Activated CD4-positive, CD25-positive, alpha-beta regulatory T cell treated with anti-CD3 and anti-CD28 coated beads, Interleukin-2, amount 50 U/mL, for 72 hours (primary cell): ENCODE measurements at regions not wholly inside any gene's neighbourhood (a gene's known extent, or its start where the extent isn't known, plus 50 kb on each side); places are given as distances from the start of the nearest gene placed in this dataset.

ENCODE experiments used
- DNase-seq: peaks from one replicate; pipeline ENCODE4 v3.0.0; 2021

DNA sequence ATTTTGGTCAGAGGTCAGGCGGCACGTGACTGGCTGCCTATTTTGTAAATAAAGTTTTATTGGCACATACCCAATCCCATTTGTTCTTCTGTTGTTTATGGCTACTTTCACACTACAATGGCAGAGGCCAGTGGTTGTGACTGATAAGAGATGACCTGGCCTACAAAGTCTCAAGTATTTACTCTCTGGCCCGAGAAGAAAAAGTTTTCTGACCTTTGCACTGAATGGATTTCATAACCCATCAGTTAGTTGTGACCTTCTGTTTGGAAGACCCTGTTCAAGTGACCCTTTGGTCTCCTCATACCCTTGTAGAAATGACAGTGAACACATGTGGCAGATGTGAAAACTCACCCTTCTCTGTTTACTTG lies 121.4 kb upstream of the MGAT5 start:
- no peak for DNase-seq

GRCh38 chr2:134133622-134134312 lies 120.1 kb upstream of the MGAT5 start:
- DNase-seq: no peak

- no peak for DNase-seq
Observed at GRCh38 chr2:134134313-134134706, 119.6 kb upstream of the MGAT5 start.

DNA sequence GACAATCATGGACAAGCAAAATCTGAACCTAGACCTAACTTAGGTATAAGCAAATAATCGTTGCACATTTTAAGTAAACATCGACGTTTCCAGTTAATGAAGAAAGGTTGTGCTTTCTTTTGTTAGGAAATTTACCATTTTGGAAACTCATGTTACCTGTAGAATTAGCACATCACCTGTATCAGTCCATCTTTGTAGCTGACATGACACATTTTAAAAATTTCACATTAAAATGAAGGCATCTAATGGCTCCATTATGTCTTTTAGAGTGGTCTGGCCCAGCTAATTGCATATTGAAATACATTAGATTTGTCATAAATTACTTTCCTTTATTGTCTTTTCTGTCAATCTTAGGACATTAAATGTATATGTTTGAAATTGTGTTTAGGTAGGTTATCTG lies 119.0 kb upstream of the MGAT5 start:
- no peak for DNase-seq

- DNase-seq: no peak
Observed at GRCh38 chr2:134135793-134136192, 118.1 kb upstream of the MGAT5 start.

GRCh38 chr2:134136731-134137130 lies 117.1 kb upstream of the MGAT5 start:
- DNase-seq: no peak

- no peak for DNase-seq
Observed at GRCh38 chr2:134137182-134137611, 116.7 kb upstream of the MGAT5 start.

DNA sequence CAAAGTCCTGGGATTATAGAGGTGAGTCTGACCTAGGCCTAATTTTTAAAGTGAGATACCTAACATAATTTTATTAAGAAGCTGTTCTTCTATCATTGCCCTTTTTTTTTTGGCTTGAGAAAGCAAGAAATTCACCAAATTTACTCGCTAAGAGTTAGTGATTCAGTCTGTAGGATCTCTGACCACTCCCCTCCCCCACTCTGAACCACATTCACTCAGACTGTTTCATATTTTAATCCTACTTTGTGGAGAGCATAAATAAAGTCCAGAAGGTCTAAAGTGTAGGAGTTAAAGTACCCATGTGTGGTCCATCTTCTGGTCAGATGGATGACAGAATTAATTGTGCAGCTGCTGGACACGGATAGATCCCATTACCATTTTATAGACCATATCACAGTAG lies 115.8 kb upstream of the MGAT5 start:
- no peak for DNase-seq

- DNase-seq: no peak
Observed at GRCh38 chr2:134139611-134140010, 114.3 kb upstream of the MGAT5 start.

GRCh38 chr2:134140251-134140661 lies 113.6 kb upstream of the MGAT5 start:
- no peak for DNase-seq

DNA sequence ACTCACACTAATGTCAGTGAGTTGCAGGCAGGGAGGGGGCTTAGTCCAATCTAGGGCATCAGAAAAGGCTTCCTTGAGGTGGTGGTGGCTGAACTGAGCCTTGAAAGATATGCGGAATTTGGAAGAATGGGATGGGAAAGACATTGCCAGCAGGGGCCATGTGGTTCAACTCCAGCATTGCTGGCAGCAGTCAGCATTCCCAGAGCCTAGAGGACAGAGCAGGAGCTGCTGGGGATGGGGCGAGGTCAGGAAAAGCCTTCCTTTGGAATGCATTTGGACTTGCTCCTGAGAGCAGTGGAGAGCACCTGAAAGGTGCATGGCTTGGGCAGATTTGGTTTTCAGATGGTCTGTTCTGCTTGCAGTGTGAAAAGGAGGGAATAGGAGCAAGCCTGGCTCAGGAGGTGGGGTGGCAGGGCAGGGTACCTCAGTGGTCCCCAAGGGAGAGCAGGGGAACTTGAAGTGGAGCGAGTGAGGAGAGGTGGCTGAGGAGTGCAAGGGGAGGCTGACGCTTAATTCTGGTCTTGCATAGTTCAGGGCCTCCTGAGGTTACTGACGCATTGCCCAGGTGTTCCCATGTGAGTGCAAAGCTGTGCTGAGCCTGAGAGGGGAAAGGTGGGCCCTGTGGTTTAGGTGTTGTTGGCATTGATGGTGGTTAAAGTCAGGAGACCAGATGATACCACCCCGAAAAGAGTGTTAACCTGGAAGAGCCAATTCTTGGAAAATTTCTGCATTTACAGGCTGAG lies 112.1 kb upstream of the MGAT5 start:
- DNase-seq: no peak

- DNase-seq: no peak
Observed at GRCh38 chr2:134142341-134142738, 111.5 kb upstream of the MGAT5 start.

DNA sequence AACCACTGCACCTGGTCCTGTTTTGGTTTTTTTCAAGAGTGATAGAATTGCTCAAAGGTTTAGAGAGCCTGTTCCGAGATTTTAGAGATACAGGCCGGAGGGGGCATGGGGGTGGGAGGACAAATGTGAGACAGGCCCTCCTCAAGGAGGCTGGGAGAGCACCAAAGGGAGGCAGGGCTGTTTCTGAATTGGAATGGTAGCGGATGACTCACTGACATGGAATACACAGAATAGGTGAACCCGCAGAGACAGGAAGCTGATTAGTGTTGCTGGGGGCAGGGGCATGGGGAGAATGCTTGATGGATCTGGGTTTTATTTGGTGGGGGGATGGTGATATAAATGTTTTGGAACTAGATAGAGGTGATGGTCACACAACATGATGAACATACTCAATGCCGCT lies 111.0 kb upstream of the MGAT5 start:
- DNase-seq: no peak

DNA sequence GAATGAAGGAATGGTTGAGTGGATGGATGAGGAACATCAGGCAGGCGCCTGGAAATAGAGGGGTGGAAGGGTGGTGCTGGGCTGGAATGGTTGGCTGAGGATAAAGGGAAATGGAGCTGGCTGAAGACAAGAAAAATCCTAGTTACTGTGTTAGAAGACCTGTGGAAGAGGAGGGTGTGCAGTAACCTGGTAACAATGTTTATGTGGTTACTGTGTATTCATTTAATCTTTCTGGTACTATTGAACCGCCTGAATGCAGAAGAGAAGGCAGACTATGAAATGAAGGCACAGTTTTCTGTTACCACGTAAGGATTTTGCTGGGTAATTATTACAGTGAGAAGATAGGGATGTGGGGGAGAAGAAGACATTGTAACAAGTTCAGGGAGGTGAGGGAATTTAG lies 110.3 kb upstream of the MGAT5 start:
- no peak for DNase-seq

DNA sequence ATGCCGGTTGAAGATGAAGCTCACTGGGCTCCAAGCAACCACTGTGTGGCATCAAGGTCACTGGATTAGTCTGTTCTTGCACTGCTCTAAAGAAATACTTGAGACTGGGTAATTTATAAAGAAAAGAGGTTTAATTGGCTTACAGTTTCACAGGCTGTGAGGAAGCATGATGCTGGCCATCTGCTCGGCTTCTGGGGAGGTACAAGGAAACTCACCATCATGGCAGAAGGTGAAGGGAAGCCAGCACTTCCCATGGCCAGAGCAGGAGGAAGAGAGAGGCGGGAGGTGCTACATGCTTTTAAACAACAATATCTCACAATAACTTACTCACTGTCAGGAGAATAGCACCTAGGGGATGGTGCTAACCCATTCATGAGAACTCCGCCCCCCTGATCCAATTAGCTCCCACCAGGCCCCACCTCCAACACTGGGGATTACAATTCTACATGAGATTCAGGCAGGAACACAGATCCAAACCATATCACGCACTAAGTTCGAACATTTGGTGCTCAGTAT lies 109.7 kb upstream of the MGAT5 start:
- DNase-seq: no peak

GRCh38 chr2:134144651-134145050 lies 109.2 kb upstream of the MGAT5 start:
- no peak for DNase-seq

DNA sequence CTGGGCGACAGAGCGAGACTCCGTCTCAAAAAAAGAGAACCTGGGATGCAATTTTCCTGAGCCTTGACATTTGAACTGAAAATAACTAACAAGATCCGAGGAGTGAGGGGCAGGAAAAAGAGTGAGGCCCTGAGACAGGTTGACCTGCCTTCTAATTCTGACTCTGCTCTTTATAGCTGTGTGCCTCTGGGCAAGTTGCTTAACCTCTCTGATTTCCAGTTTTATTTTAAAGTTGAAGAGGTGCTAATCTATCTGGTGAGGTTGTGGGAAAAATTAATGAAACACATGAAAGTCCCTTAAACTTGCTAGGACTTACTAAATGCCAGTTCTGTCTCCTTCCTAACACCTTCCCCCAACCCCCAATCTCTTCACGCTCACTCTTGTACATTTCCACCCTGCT lies 108.4 kb upstream of the MGAT5 start:
- DNase-seq: no peak

DNA sequence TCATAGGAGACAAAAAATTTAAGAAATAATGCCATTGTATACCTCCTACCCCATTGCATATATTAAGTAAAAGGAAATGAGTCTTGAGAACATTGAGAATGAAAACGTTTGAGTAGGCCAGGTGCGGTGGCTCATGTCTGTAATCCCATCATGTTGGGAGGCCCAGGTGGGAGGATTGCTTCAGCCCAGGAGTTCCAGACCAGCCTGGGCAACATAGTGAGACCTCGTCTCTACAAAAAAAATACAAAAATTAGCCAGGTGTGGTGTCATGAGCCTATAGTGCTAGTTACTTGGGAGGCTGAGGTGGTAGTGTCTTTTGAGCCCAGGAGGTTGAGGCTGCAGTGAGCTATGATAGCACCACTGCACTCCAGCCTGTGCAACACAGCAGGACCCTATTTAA lies 107.7 kb upstream of the MGAT5 start:
- no peak for DNase-seq

GRCh38 chr2:134146620-134147019 lies 107.3 kb upstream of the MGAT5 start:
- DNase-seq: no peak

DNA sequence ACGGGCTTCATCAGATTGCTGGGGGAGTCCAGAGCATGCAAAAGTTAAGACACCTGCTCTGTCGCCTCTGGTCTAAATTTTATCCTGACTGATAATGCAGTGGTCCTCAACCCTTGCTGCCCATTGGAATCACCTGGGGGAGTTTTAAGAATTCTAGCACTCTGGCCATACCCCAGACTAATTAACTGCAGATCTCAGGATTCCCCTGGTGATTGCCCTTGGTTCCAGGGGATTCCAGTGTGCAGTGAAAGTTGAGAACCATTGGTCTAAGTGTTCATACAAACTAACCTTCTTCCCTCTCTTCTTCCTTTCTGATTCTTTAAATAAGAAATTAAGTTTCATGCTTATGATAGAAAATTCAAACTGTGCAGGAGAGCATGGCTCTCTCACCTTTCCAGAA lies 105.7 kb upstream of the MGAT5 start:
- no peak for DNase-seq

- no peak for DNase-seq
Observed at GRCh38 chr2:134148843-134149472, 104.9 kb upstream of the MGAT5 start.

GRCh38 chr2:134149904-134150303 lies 104.0 kb upstream of the MGAT5 start:
- DNase-seq: no peak

- no peak for DNase-seq
Observed at GRCh38 chr2:134150760-134151159, 103.1 kb upstream of the MGAT5 start.
